ENCODE measurements at regions not wholly inside any gene's neighbourhood (a gene's known extent, or its start where the extent isn't known, plus 50 kb on each side); places are given as distances from the start of the nearest gene placed in this dataset.

- Histone ChIP-seq H2BK15ac (ENCODE audit: low read depth, low read length) (no peak overlapping the region), H2AK5ac (ENCODE audit: low read depth, low read length) (no peak overlapping the region), H2AFZ (replicated peaks; ENCODE audit: low read length, poor library complexity) (no peak overlapping the region), H3K56ac (ENCODE audit: extremely low read depth, insufficient read depth, low read length) (no peak overlapping the region), H3K9ac (ENCODE audit: low read depth, low read length) (no peak overlapping the region), H3K18ac (ENCODE audit: low read depth, low read length) (no peak overlapping the region), H4K5ac (ENCODE audit: low read depth, low read length) (no peak overlapping the region), H3K23ac (ENCODE audit: low read depth, low read length) (no peak overlapping the region), H4K91ac (ENCODE audit: insufficient read depth, low read depth, low read length) (no peak overlapping the region), H2BK5ac (ENCODE audit: low read depth, low read length, poor library complexity, severe bottlenecking) (no peak overlapping the region), H3K4ac (ENCODE audit: low read depth, low read length) (no peak overlapping the region), H3K36me3 (ENCODE audit: control insufficient read depth, insufficient read depth, low read length) (no peaks in the 10 kb centered on the region), H3K4me1 (ENCODE audit: control insufficient read depth, insufficient read depth, low read length) (no peaks in the 10 kb centered on the region), H3K9me3 (ENCODE audit: control insufficient read depth, insufficient read depth, low read length) (no peaks in the 10 kb centered on the region), H3K4me2 (ENCODE audit: low read depth, low read length) (no peak overlapping the region), H3K9me1 (ENCODE audit: insufficient read depth, low read length) (no peaks in the 10 kb centered on the region), H4K20me1 (ENCODE audit: insufficient read depth, low read length) (no peaks in the 10 kb centered on the region), H3K4me3 (ENCODE audit: insufficient read depth, low read depth, low read length) (no peak overlapping the region), H2BK20ac (ENCODE audit: low read depth, low read length) (no peak overlapping the region), H3K79me1 (ENCODE audit: low read depth in 1 of 2, low read length in 2 of 2) (no peaks in the 10 kb centered on the region), H4K8ac (ENCODE audit: low read depth in 2 of 2, low read length in 2 of 2) (no peak overlapping the region), H2AK9ac (replicated peaks; ENCODE audit: low read depth, low read length, poor library complexity) (no peak overlapping the region), H3K27ac (ENCODE audit: insufficient read depth, low read length) (no peak overlapping the region), H2BK120ac (ENCODE audit: low read depth, low read length) (no peak overlapping the region), H3K14ac (replicated peaks; ENCODE audit: low read depth, low read length) (no peak overlapping the region), H3K27me3 (ENCODE audit: control insufficient read depth, insufficient read depth, low read length) (no peaks in the 10 kb centered on the region)
- dilution Hi-C loops (cut with HindIII; ENCODE audit: low sequenced_read_pairs, unreplicated experiment), result no loop called here
- ChIA-PET CTCF (interaction anchor here (1.2 to 1.3 kb wide), 2 partner anchors 16 to 21 kb away, joined by 3 read pairs; no protein-coding TSS in a partner anchor), POLR2A (ENCODE audit: unreplicated experiment) (no interaction called here)
- BruUV-seq (replicated peaks), result no TSS peak
- ATAC-seq (ENCODE audit: low read depth) (no peak), DNase-seq (no peak)
- in situ Hi-C loops (cut with MboI; ENCODE audit: low sequenced_read_pairs), result no loop called here
- intact Hi-C loops (cut with micrococcal nuclease), result no loop called here
- no CpG with 5 or more reads among the region's 3 CpGs for WGBS, 2 experiments (ENCODE audit: extremely low coverage in 2 of 2, insufficient read length in 1 of 2)
- TF ChIP-seq, protein P1, sequence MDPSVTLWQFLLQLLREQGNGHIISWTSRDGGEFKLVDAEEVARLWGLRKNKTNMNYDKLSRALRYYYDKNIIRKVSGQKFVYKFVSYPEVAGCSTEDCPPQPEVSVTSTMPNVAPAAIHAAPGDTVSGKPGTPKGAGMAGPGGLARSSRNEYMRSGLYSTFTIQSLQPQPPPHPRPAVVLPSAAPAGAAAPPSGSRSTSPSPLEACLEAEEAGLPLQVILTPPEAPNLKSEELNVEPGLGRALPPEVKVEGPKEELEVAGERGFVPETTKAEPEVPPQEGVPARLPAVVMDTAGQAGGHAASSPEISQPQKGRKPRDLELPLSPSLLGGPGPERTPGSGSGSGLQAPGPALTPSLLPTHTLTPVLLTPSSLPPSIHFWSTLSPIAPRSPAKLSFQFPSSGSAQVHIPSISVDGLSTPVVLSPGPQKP (IDR thresholded peaks at IDR 0.05; ENCODE audit: borderline replicate concordance, low read depth, low read length), result no peak
- TF ChIP-seq, protein P2, sequence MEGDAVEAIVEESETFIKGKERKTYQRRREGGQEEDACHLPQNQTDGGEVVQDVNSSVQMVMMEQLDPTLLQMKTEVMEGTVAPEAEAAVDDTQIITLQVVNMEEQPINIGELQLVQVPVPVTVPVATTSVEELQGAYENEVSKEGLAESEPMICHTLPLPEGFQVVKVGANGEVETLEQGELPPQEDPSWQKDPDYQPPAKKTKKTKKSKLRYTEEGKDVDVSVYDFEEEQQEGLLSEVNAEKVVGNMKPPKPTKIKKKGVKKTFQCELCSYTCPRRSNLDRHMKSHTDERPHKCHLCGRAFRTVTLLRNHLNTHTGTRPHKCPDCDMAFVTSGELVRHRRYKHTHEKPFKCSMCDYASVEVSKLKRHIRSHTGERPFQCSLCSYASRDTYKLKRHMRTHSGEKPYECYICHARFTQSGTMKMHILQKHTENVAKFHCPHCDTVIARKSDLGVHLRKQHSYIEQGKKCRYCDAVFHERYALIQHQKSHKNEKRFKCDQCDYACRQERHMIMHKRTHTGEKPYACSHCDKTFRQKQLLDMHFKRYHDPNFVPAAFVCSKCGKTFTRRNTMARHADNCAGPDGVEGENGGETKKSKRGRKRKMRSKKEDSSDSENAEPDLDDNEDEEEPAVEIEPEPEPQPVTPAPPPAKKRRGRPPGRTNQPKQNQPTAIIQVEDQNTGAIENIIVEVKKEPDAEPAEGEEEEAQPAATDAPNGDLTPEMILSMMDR (conservative IDR thresholded peaks at IDR 0.05; ENCODE audit: low read depth, low read length), result no peak
- TF ChIP-seq CEBPB (IDR thresholded peaks at IDR 0.05; ENCODE audit: low read depth, low read length) (no peak), USF2 (IDR thresholded peaks at IDR 0.05; ENCODE audit: low read depth, low read length) (no peak), MAFK (IDR thresholded peaks at IDR 0.05; ENCODE audit: low read depth, low read length) (no peak), RFX5 (IDR thresholded peaks at IDR 0.05; ENCODE audit: low read depth, low read length) (no peak), MXI1 (IDR thresholded peaks at IDR 0.05; ENCODE audit: borderline replicate concordance, low read depth, low read length) (no peak), FOS (IDR thresholded peaks at IDR 0.05; ENCODE audit: low read depth, low read length) (no peak), BHLHE40 (IDR thresholded peaks at IDR 0.05; ENCODE audit: low read depth, low read length) (no peak), RAD21 (IDR thresholded peaks at IDR 0.05; ENCODE audit: low read length) (no peak), SMC3 (IDR thresholded peaks at IDR 0.05; ENCODE audit: low read depth, low read length) (no peak)
Observed at GRCh38 chr4:136691607-136692006, 840.7 kb downstream of the PCDH18 start.

All from IMR-90 (cell line).